H9 (cell line): ENCODE measurements at regions not wholly inside any gene's neighbourhood (a gene's known extent, or its start where the extent isn't known, plus 50 kb on each side); places are given as distances from the start of the nearest gene placed in this dataset.

Experiments
- DNase-seq: peaks from one replicate; pipeline ENCODE4 v3.0.0-alpha.2; 2017
- H2AFZ ChIP-seq: one replicate; pipeline ENCODE4 v1.6.1; 2013; ENCODE audit warnings: mild to moderate bottlenecking, low read length, control low read depth, moderate library complexity
- H2AK5ac ChIP-seq: 2 replicates; pipeline ENCODE4 v1.6.1; 2013; ENCODE audit warnings: low read length, control low read depth, mixed read lengths; ENCODE audit not compliant: insufficient read length
- H2BK120ac ChIP-seq: one replicate; pipeline ENCODE4 v1.6.1; 2013; ENCODE audit warnings: low read depth, mild to moderate bottlenecking, low read length, control low read depth, inconsistent platforms; ENCODE audit not compliant: poor library complexity, severe bottlenecking
- H2BK12ac ChIP-seq: 2 replicates; pipeline ENCODE4 v1.6.1; 2013; ENCODE audit warnings: low read length, control low read depth, mixed read lengths, low read depth; ENCODE audit not compliant: insufficient read length
- H2BK15ac ChIP-seq: 2 replicates; pipeline ENCODE4 v1.6.1; 2013; ENCODE audit warnings: low read depth, low read length, control low read depth
- H2BK20ac ChIP-seq: one replicate; pipeline ENCODE4 v1.6.1; 2013; ENCODE audit warnings: low read depth, mild to moderate bottlenecking, low read length, control low read depth, inconsistent platforms; ENCODE audit not compliant: poor library complexity, severe bottlenecking
- H2BK5ac ChIP-seq: 2 replicates; pipeline ENCODE4 v1.6.1; 2013; ENCODE audit warnings: low read length, control low read depth, mixed read lengths; ENCODE audit not compliant: insufficient read length
- H3K14ac ChIP-seq: 2 replicates; pipeline ENCODE4 v1.6.1; 2013; ENCODE audit warnings: low read length, control low read depth; ENCODE audit not compliant: insufficient read depth
- H3K18ac ChIP-seq: 2 replicates; pipeline ENCODE4 v1.6.1; 2013; ENCODE audit warnings: low read depth, mild to moderate bottlenecking, mixed read lengths, low read length, control low read depth; ENCODE audit not compliant: insufficient read length
- H3K23ac ChIP-seq: 2 replicates; pipeline ENCODE4 v1.6.1; 2013; ENCODE audit warnings: low read length, control low read depth, mixed read lengths, low read depth; ENCODE audit not compliant: insufficient read length
- H3K23me2 ChIP-seq: 2 replicates; pipeline ENCODE4 v1.6.1; 2013; ENCODE audit warnings: low read depth, mild to moderate bottlenecking, mixed read lengths, low read length, control low read depth; ENCODE audit not compliant: insufficient read length, poor library complexity, severe bottlenecking
- H3K27ac ChIP-seq: 2 replicates; pipeline ENCODE4 v1.5.1; 2013; ENCODE audit warnings: low read length, control low read depth, mixed read lengths, low read depth; ENCODE audit not compliant: insufficient read length
- H3K27me3 ChIP-seq: 2 replicates; pipeline ENCODE4 v1.6.1; 2013; ENCODE audit warnings: low read length, control low read depth, inconsistent platforms; ENCODE audit not compliant: insufficient read depth
- H3K4ac ChIP-seq: 2 replicates; pipeline ENCODE4 v1.6.1; 2013; ENCODE audit warnings: low read depth, mild to moderate bottlenecking, control low read depth, inconsistent platforms, low read length, moderate library complexity
- H3K4me1 ChIP-seq: 2 replicates; pipeline ENCODE4 v1.6.1; 2013; ENCODE audit warnings: low read length, control low read depth, inconsistent platforms; ENCODE audit not compliant: insufficient read depth
- H3K4me2 ChIP-seq: 2 replicates; pipeline ENCODE4 v1.6.1; 2013; ENCODE audit warnings: low read length, control low read depth, mixed read lengths; ENCODE audit not compliant: insufficient read length, insufficient read depth
- H3K56ac ChIP-seq: 2 replicates; pipeline ENCODE4 v1.6.1; 2013; ENCODE audit warnings: low read depth, mild to moderate bottlenecking, mixed read lengths, low read length, control low read depth; ENCODE audit not compliant: insufficient read length
- H3K79me1 ChIP-seq: 2 replicates; pipeline ENCODE4 v1.6.1; 2013; ENCODE audit warnings: low read depth, mild to moderate bottlenecking, moderate library complexity, low read length, control low read depth, inconsistent platforms; ENCODE audit not compliant: insufficient read depth, poor library complexity, severe bottlenecking
- H3K79me2 ChIP-seq: 2 replicates; pipeline ENCODE4 v1.6.1; 2013; ENCODE audit warnings: low read length, control low read depth, inconsistent platforms; ENCODE audit not compliant: insufficient read depth
- H3K9ac ChIP-seq: 2 replicates; pipeline ENCODE4 v1.6.1; 2013; ENCODE audit warnings: low read length, control low read depth, mixed read lengths; ENCODE audit not compliant: insufficient read length; ENCODE audit errors: extremely low read depth
- H3K9me3 ChIP-seq: one replicate; pipeline ENCODE4 v1.6.1; 2013; ENCODE audit warnings: low read depth, low read length, inconsistent platforms; ENCODE audit not compliant: control insufficient read depth
- H3T11ph ChIP-seq: one replicate; pipeline ENCODE4 v1.6.1; 2013; ENCODE audit warnings: mild to moderate bottlenecking, low read length, control low read depth, inconsistent platforms
- H4K20me1 ChIP-seq: one replicate; pipeline ENCODE4 v1.6.1; 2013; ENCODE audit not compliant: control insufficient read depth, insufficient read length, insufficient read depth
- H4K5ac ChIP-seq: 2 replicates; pipeline ENCODE4 v1.6.1; 2013; ENCODE audit warnings: low read depth, mild to moderate bottlenecking, mixed read lengths, low read length, control low read depth; ENCODE audit not compliant: insufficient read length
- H4K8ac ChIP-seq: replicated peaks from 2 replicates; pipeline ENCODE4 v1.6.1; 2013; ENCODE audit warnings: low read length, control low read depth, mixed read lengths, low read depth; ENCODE audit not compliant: insufficient read length
- H4K91ac ChIP-seq: 2 replicates; pipeline ENCODE4 v1.6.1; 2013; ENCODE audit warnings: low read depth, mild to moderate bottlenecking, moderate library complexity, mixed read lengths, low read length, control low read depth; ENCODE audit not compliant: insufficient read length
- H3K27ac Mint-ChIP-seq, 3 experiments: 2 replicates in 2 of 3; 3 replicates in 1 of 3; pipeline ENCODE4 v1.8.0; 2020 to 2021; ENCODE audit warnings: mixed read lengths in 3 of 3, mild to moderate bottlenecking in 1 of 3, moderate library complexity in 1 of 3
- H3K27me3 Mint-ChIP-seq: 2 replicates; pipeline ENCODE4 v1.8.0; 2021; ENCODE audit warnings: low read depth, mild to moderate bottlenecking, moderate library complexity, mixed read lengths
- H3K36me3 Mint-ChIP-seq, 3 experiments: 2 replicates in 2 of 3; 3 replicates in 1 of 3; pipeline ENCODE4 v1.8.0; 2020 to 2021; ENCODE audit warnings: low read depth in 3 of 3, mixed read lengths in 3 of 3; ENCODE audit not compliant: insufficient read depth in 1 of 3
- H3K4me1 Mint-ChIP-seq, 2 experiments: 2 replicates each; pipeline ENCODE4 v1.8.0; 2020; ENCODE audit warnings: mixed read lengths in 2 of 2
- H3K4me3 Mint-ChIP-seq, 2 experiments: 2 replicates in 1 of 2; 3 replicates in 1 of 2; pipeline ENCODE4 v1.8.0; 2020 to 2021; ENCODE audit warnings: mild to moderate bottlenecking in 2 of 2, mixed read lengths in 2 of 2, moderate library complexity in 1 of 2
- H3K9me3 Mint-ChIP-seq, 2 experiments: 2 replicates in 1 of 2; 3 replicates in 1 of 2; pipeline ENCODE4 v1.8.0; 2020; ENCODE audit warnings: mild to moderate bottlenecking in 2 of 2, mixed read lengths in 2 of 2, moderate library complexity in 1 of 2
- WGBS: extraction: QIAGEN DNeasy Blood & Tissue Kit; methylation state at CpG from one replicate; pipeline ENCODE4 v1.1.7; 2013; ENCODE audit warnings: missing lambda C conversion rate, low lambda C conversion rate, mixed read lengths; ENCODE audit not compliant: insufficient read length; ENCODE audit errors: extremely low coverage; 5-methylcytosine and 5-hydroxymethylcytosine counted together
- TF ChIP-seq, protein P1 (sequence below): fragments of 200-600 bp; sonication (generic); conservative IDR thresholded peaks from 3 replicates; pipeline ENCODE4 v1.8.0; 2021; ENCODE audit warnings: antibody characterized with exemption, mild to moderate bottlenecking

DNA sequence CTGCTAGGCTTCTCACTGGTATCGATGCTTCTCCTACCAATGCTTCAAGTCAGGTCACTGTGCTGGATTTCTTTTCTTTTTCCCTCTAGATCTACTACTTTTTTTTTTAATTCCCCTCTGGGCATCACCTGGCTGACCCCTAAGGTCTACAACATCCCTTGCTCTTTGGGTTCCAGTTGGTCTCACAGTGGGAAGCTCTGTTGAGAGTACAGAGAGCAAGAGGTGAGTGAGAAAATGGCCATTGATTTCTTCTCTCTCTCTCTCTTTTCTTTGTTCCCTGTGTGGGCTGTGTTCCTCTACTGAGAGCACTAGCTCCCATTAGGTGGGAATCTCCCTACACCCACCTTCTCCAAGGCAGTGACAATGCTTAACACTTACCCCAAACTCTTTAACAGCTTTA, 413.4 kb downstream of the KCNJ2 start:
- H3K4ac ChIP-seq, result no peak overlapping the region
- H3K4me2 ChIP-seq, result no peak overlapping the region
- H3K18ac ChIP-seq, result no peak overlapping the region
- no peaks in the 10 kb centered on the region for H3K79me1 ChIP-seq
- H3K9me3 Mint-ChIP-seq, result peaks cover 5 to 7% of the 10 kb centered on the region in 2 experiments
- no peak overlapping the region for H3K9ac ChIP-seq
- no peak overlapping the region for H4K8ac ChIP-seq
- H3K23ac ChIP-seq, result no peak overlapping the region
- H3K4me1 ChIP-seq, result no peaks in the 10 kb centered on the region
- no peak overlapping the region for H3K4me3 Mint-ChIP-seq
- no peak overlapping the region for H4K5ac ChIP-seq
- H3K27ac Mint-ChIP-seq, result 0 out of 7 replicates have a peak overlapping the region, but pooled peaks of 1 of the 3 experiments have one; percentile 16
- no peaks in the 10 kb centered on the region for H3K23me2 ChIP-seq
- H2AK5ac ChIP-seq, result no peak overlapping the region
- no peak overlapping the region for H3K56ac ChIP-seq
- H3K4me1 Mint-ChIP-seq, result peaks cover 4 to 9% of the 10 kb centered on the region in 2 experiments
- no peak overlapping the region for H2BK12ac ChIP-seq
- no peaks in the 10 kb centered on the region for H3K9me3 ChIP-seq
- no peaks in the 10 kb centered on the region for H4K20me1 ChIP-seq
- no CpG with 5 or more reads among the region's 1 CpG for WGBS
- H3K27me3 ChIP-seq, result no peaks in the 10 kb centered on the region
- H3K36me3 Mint-ChIP-seq, result peaks cover 4 to 6% (median 5%) of the 10 kb centered on the region in 3 experiments; a peak in 4 of 7 replicates
- H2BK20ac ChIP-seq, result no peak overlapping the region
- no peak overlapping the region for H3K27ac ChIP-seq
- TF ChIP-seq, protein P1, sequence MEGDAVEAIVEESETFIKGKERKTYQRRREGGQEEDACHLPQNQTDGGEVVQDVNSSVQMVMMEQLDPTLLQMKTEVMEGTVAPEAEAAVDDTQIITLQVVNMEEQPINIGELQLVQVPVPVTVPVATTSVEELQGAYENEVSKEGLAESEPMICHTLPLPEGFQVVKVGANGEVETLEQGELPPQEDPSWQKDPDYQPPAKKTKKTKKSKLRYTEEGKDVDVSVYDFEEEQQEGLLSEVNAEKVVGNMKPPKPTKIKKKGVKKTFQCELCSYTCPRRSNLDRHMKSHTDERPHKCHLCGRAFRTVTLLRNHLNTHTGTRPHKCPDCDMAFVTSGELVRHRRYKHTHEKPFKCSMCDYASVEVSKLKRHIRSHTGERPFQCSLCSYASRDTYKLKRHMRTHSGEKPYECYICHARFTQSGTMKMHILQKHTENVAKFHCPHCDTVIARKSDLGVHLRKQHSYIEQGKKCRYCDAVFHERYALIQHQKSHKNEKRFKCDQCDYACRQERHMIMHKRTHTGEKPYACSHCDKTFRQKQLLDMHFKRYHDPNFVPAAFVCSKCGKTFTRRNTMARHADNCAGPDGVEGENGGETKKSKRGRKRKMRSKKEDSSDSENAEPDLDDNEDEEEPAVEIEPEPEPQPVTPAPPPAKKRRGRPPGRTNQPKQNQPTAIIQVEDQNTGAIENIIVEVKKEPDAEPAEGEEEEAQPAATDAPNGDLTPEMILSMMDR, result no peak
- H2AFZ ChIP-seq, result no peak overlapping the region
- H3K79me2 ChIP-seq, result no peaks in the 10 kb centered on the region
- H3K14ac ChIP-seq, result no peak overlapping the region
- H3T11ph ChIP-seq, result no peak overlapping the region
- no peak overlapping the region for H4K91ac ChIP-seq
- no peak overlapping the region for H2BK120ac ChIP-seq
- H2BK5ac ChIP-seq, result no peak overlapping the region
- H3K27me3 Mint-ChIP-seq, result no peaks in the 10 kb centered on the region
- no peak for DNase-seq
- no peak overlapping the region for H2BK15ac ChIP-seq
